ENCODE measurements at regions not wholly inside any gene's neighbourhood (a gene's known extent, or its start where the extent isn't known, plus 50 kb on each side); places are given as distances from the start of the nearest gene placed in this dataset.
A peak's percentile ranks its signal among the peaks of the same experiment; 100 is the strongest.

GRCh38 chr6:113564371-113565171 is 292.6 kb upstream of the MARCKS start:
- FAIRE-seq: no peak
- DNase-seq (ENCODE audit: insufficient read length, low spot score): no peak

- no peak for FAIRE-seq
Measured at GRCh38 chr6:113565306-113565705, 291.8 kb upstream of the MARCKS start.

GRCh38 chr6:113570161-113570560 is 287.0 kb upstream of the MARCKS start:
- FAIRE-seq: no peak
- no peak for DNase-seq (ENCODE audit: insufficient read length, low spot score)

More at GRCh38 chr6:113565306-113565705, 291.8 kb upstream of the MARCKS start:
- no peak for DNase-seq (ENCODE audit: insufficient read length, low spot score)

DNA sequence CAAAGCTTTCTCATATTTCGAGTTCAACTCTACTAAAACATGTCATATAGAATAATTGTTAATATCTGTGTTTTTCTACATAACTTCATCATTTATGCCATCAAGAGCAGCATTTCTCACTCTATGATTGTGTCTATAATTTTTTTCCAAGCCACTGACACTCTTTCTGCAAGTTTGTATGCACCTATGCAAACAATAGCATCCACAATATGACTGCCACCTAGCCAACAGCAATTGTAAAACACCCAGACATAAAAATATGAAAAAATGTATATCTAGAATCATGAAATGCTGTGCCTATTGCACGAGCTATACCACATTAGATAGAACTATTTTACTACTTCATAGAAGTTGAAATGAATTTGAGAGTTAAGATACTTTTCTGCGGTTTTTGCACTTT is 286.5 kb upstream of the MARCKS start:
- DNase-seq (ENCODE audit: insufficient read length, low spot score): no peak
- no peak for FAIRE-seq

- FAIRE-seq: no peak
- no peak for DNase-seq (ENCODE audit: insufficient read length, low spot score)
Measured at GRCh38 chr6:113574147-113574546, 283.0 kb upstream of the MARCKS start.

DNA sequence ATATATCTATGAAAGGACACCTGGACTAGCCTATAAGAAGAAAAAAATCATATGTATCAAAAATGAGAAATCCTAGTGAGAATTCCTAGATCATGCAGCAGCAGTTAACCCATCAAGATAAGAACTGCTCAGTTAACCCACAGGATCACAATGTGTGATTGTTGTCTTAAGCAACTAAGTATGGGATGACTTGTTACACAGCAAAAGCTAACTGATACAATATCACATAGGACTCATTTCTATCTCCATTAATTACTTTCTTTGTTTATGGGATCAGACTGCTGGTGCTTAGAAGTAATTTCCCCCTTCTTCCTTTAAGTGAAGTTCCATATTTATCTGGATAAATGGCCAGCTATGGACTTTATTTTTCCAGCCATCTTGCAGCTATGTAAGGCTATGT is 280.8 kb upstream of the MARCKS start:
- DNase-seq (ENCODE audit: insufficient read length, low spot score) (no peak), FAIRE-seq (peak; percentile 23)

DNA sequence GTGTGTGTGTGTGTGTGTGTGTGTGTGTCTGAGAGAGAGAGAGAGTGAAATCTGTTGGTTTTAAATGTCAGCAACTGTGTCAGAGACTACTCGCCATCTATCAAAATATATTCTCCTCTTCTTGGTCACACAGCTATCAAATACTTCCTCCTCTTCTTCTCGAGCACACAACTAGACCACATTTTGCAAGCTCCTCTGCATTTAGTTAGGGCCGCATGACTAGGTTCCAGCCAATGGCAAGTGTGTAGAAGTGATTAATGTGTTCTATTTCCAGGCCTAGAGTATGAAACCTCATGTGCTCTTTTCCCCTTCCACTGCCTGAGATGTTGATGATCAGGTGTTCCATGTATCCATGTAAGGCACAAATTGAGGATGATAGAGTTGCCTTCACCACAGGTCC is 278.5 kb upstream of the MARCKS start:
- FAIRE-seq (peak; percentile 39), DNase-seq (ENCODE audit: insufficient read length, low spot score) (no peak)

GRCh38 chr6:113584767-113585166 is 272.4 kb upstream of the MARCKS start:
- DNase-seq (ENCODE audit: insufficient read length, low spot score) (no peak), FAIRE-seq (no peak)

- FAIRE-seq: no peak
- no peak for DNase-seq (ENCODE audit: insufficient read length, low spot score)
Measured at GRCh38 chr6:113585246-113585645, 271.9 kb upstream of the MARCKS start.

- no peak for DNase-seq (ENCODE audit: insufficient read length, low spot score)
Measured at GRCh38 chr6:113586413-113587077, 270.6 kb upstream of the MARCKS start.

GRCh38 chr6:113587078-113587699 is 270.0 kb upstream of the MARCKS start:
- FAIRE-seq: no peak

More at GRCh38 chr6:113586413-113587077, 270.6 kb upstream of the MARCKS start:
- FAIRE-seq: no peak

GRCh38 chr6:113588646-113589045 is 268.5 kb upstream of the MARCKS start:
- FAIRE-seq: no peak
- DNase-seq (ENCODE audit: insufficient read length, low spot score): no peak

More at GRCh38 chr6:113587078-113587699, 270.0 kb upstream of the MARCKS start:
- no peak for DNase-seq (ENCODE audit: insufficient read length, low spot score)

DNA sequence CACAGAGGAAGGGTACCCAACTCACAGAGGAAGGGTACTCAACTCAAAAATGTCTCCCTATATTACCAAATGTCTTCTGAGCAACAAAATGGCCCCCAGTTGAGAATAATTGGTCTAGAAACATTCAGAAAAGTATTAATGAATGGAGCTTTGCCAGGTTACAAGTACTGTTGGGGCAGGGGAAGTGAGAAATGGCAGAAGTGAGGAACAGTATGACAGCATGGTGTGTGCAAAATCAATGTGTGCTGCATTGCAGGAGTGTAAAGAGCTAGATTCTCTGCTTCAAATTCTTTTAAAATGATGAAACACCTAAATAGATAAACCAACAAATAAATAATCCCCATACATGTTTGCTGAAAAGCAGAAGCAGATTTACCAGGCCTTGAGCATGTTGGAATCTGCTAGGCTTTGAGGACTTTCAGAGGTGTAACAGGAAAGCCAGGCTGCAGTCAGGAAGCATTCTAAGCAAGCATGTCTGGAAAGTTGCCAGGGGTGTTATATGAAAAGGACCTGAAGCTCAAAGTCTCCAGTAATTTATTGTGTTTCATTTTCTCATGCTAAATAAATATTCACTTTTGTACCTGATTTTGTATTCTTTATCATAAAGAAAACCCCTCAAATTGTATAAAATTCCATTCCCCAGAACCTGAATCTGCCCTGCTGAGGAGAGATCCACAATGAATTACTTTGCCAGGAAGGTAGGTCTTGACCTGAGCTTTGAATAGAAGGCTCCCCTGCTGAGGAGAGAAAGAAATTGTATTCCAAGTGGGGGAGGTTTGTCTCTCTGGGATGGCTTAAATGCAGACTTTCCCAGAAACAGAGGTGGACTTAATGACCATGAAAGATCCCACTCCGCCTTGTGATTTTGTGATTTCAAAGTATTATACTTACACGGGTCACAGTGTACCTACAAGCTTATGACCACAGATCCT is 265.0 kb upstream of the MARCKS start:
- DNase-seq (ENCODE audit: insufficient read length, low spot score) (no peak), FAIRE-seq (no peak)

- DNase-seq (ENCODE audit: insufficient read length, low spot score): no peak
- no peak for FAIRE-seq
Measured at GRCh38 chr6:113594726-113595125, 262.4 kb upstream of the MARCKS start.

DNA sequence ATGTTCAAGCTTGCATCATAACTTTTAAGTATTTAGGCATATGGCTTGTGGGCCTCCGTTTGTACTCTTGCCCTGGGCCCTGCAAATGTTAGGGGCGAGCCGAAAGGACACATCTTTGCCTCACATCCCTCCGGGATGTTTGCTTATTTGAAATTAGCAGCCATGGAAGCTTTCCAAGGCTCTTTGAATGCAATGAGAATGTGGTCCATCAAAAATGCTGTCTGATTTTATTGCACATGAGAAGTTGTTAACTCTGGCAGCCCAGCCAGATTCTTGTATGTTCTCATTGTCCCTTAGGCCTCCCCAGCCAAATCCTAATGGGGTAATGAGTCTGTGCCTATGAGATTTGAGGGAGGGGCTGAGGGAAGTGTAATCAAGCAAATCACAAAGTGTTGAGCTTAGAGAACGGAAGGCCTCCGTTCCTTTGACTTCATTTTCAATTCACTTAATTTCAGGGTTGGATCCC is 261.2 kb upstream of the MARCKS start:
- DNase-seq (ENCODE audit: insufficient read length, low spot score): no peak
- no peak for FAIRE-seq

DNA sequence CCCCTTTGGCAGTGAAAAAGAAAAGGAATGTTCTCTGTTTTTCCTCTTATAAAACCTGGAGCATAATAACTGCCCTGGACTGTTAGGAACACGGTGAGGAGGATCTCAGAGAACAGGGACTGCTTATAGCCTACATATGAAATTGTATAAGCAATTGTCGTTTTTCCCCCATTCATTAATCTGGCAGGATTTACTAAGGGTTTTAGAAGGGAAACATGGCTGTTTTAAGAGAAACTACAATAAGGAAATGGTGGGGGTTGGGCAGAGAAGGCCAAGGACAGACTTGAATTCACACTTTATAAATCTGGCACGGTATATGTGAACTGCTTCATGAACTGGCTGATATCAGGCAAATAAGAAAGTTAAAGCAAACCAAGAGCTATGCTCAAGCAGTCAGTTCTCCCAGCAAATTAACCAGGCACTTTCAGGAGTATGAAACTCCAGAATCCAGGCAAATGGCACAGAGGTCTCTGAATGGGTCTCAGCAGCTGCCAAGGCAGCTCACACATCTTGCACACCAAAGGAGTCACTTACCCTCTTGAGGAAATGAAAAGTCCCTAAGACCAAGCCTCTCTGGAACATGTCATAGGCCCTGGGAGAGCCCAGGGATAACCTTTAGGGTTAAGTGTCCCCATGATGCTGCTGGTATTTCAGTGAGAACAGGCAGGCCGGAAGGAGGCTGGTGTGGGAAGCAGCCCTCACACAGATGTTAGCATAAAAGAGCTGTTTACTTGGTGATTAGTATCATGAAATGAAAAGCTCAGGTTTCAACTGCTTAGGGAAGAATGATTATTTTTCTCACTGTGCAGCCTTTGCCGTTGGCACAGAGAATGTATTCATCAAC is 260.5 kb upstream of the MARCKS start:
- FAIRE-seq: no peak
- no peak for DNase-seq (ENCODE audit: insufficient read length, low spot score)

DNA sequence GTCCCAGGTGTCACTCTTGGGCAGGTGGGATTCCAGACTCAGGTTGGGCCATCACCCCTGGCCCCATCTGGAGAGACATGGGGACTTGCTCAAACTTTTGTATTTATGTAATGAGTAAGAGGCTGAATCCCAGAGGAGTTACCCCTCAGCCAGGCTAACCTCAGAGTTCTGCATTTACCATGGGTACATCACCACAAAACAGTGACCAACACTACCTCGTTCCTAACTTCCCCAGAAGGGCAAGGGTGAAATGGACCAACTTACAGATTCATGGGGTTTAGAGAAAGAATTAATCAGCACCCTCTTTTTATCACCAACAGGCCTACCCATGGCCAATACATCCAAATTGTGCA is 259.9 kb upstream of the MARCKS start:
- FAIRE-seq (no peak), DNase-seq (ENCODE audit: insufficient read length, low spot score) (no peak)

- FAIRE-seq (no peak), DNase-seq (ENCODE audit: insufficient read length, low spot score) (no peak)
Measured at GRCh38 chr6:113598786-113599185, 258.4 kb upstream of the MARCKS start.

DNA sequence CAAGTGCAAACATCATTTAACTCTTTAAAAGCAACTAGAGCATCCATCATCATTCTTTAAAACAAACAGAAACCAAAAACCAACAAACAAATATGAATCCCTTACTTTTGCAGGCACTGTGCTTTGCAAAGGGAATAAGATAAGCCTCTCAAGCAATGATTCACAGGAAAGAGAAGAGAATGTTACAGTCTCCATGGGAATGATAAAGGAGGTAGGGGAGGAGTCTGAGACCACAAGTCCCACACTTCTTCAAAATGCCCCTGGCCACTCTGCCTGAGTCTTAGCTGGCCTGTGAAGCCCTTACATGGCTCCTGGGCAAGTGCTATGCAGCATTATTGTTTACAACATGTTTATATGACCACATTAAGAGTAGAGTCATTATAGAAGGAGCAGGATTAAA is 257.7 kb upstream of the MARCKS start:
- DNase-seq (ENCODE audit: insufficient read length, low spot score) (no peak), FAIRE-seq (no peak)

Data from GM19239 (cell line).